Parathyroid adenoma (tissue), 2 donors: ENCODE measurements at regions not wholly inside any gene's neighbourhood (a gene's known extent, or its start where the extent isn't known, plus 50 kb on each side); places are given as distances from the start of the nearest gene placed in this dataset.

Experiments used
- H2AFZ ChIP-seq: fragments of 300-600 bp; sonication (generic); one replicate; pipeline ENCODE4 v1.7.0; 2017; ENCODE audit warnings: antibody characterized with exemption, mild to moderate bottlenecking
- H3K27ac ChIP-seq: fragments of 300-600 bp; sonication (generic); one replicate; pipeline ENCODE4 v1.7.0; 2017
- H3K27me3 ChIP-seq: fragments of 300-600 bp; sonication (generic); one replicate; pipeline ENCODE4 v1.7.0; 2017; ENCODE audit warnings: low read length; ENCODE audit not compliant: control insufficient read depth, insufficient read depth
- H3K36me3 ChIP-seq: fragments of 300-600 bp; sonication (generic); one replicate; pipeline ENCODE4 v1.7.0; 2017; ENCODE audit warnings: low read length; ENCODE audit not compliant: control insufficient read depth, insufficient read depth
- H3K4me1 ChIP-seq: fragments of 300-600 bp; sonication (generic); one replicate; pipeline ENCODE4 v1.7.0; 2017; ENCODE audit warnings: control low read depth
- H3K4me2 ChIP-seq: fragments of 300-600 bp; sonication (generic); one replicate; pipeline ENCODE4 v1.7.0; 2017; ENCODE audit warnings: low read length
- H3K4me3 ChIP-seq: fragments of 300-600 bp; sonication (generic); one replicate; pipeline ENCODE4 v1.7.0; 2017; ENCODE audit warnings: low read depth, low read length
- H3K79me2 ChIP-seq: fragments of 300-600 bp; sonication (generic); one replicate; pipeline ENCODE4 v1.7.0; 2017; ENCODE audit warnings: control low read depth
- H3K9ac ChIP-seq: fragments of 300-600 bp; sonication (generic); one replicate; pipeline ENCODE4 v1.7.0; 2017; ENCODE audit warnings: mild to moderate bottlenecking
- H3K9me3 ChIP-seq: fragments of 300-600 bp; sonication (generic); one replicate; pipeline ENCODE4 v1.7.0; 2017; ENCODE audit warnings: low read length; ENCODE audit not compliant: control insufficient read depth
- CTCF ChIP-seq: fragments of 300-600 bp; sonication (generic); IDR thresholded peaks from one replicate; pipeline ENCODE4 v1.7.0; 2017; ENCODE audit warnings: antibody characterized with exemption, mild to moderate bottlenecking
- donor health status: primary hyperparathyroidism.

GRCh38 chr4:125115941-125116340 is 198.8 kb upstream of the FAT4 start:
- Histone ChIP-seq H3K4me1 (no peaks in the 10 kb centered on the region), H3K9ac (no peak overlapping the region), H3K9me3 (no peaks in the 10 kb centered on the region), H3K4me2 (no peak overlapping the region), H3K27ac (no peak overlapping the region), H3K36me3 (no peaks in the 10 kb centered on the region), H3K27me3 (no peaks in the 10 kb centered on the region), H3K4me3 (no peak overlapping the region), H3K79me2 (no peaks in the 10 kb centered on the region), H2AFZ (no peak overlapping the region)
- TF ChIP-seq CTCF: no peak

GRCh38 chr4:125115476-125115875 is 199.3 kb upstream of the FAT4 start:
- H3K9ac ChIP-seq: no peak overlapping the region
- TF ChIP-seq CTCF: no peak
- no peaks in the 10 kb centered on the region for H3K9me3 ChIP-seq

GRCh38 chr4:125112536-125112935 is 202.2 kb upstream of the FAT4 start:
- no peak for TF ChIP-seq CTCF
- H3K4me1 ChIP-seq: no peaks in the 10 kb centered on the region

More at GRCh38 chr4:125115476-125115875, 199.3 kb upstream of the FAT4 start:
- Histone ChIP-seq H2AFZ (no peak overlapping the region), H3K4me2 (no peak overlapping the region), H3K4me3 (no peak overlapping the region), H3K27ac (no peak overlapping the region), H3K4me1 (no peaks in the 10 kb centered on the region), H3K27me3 (no peaks in the 10 kb centered on the region), H3K79me2 (no peaks in the 10 kb centered on the region), H3K36me3 (no peaks in the 10 kb centered on the region)

GRCh38 chr4:125111323-125111722 is 203.4 kb upstream of the FAT4 start:
- H3K27me3 ChIP-seq: no peaks in the 10 kb centered on the region
- H3K4me2 ChIP-seq: no peak overlapping the region
- H3K36me3 ChIP-seq: no peaks in the 10 kb centered on the region
- H2AFZ ChIP-seq: no peak overlapping the region
- no peaks in the 10 kb centered on the region for H3K9me3 ChIP-seq
- no peaks in the 10 kb centered on the region for H3K4me1 ChIP-seq
- no peak overlapping the region for H3K4me3 ChIP-seq
- no peak overlapping the region for H3K27ac ChIP-seq
- no peak for TF ChIP-seq CTCF
- no peak overlapping the region for H3K9ac ChIP-seq
- no peaks in the 10 kb centered on the region for H3K79me2 ChIP-seq

More at GRCh38 chr4:125112536-125112935, 202.2 kb upstream of the FAT4 start:
- H3K9me3 ChIP-seq: no peaks in the 10 kb centered on the region
- H3K27me3 ChIP-seq: no peaks in the 10 kb centered on the region
- H3K36me3 ChIP-seq: no peaks in the 10 kb centered on the region
- no peak overlapping the region for H3K4me2 ChIP-seq
- no peaks in the 10 kb centered on the region for H3K79me2 ChIP-seq
- no peak overlapping the region for H3K4me3 ChIP-seq
- no peak overlapping the region for H2AFZ ChIP-seq
- H3K9ac ChIP-seq: no peak overlapping the region
- no peak overlapping the region for H3K27ac ChIP-seq

GRCh38 chr4:125105561-125105960 is 209.2 kb upstream of the FAT4 start:
- H3K4me3 ChIP-seq: no peak overlapping the region
- no peaks in the 10 kb centered on the region for H3K36me3 ChIP-seq
- no peaks in the 10 kb centered on the region for H3K79me2 ChIP-seq
- no peak overlapping the region for H2AFZ ChIP-seq
- no peak overlapping the region for H3K9ac ChIP-seq
- no peak overlapping the region for H3K27ac ChIP-seq
- no peak for TF ChIP-seq CTCF
- H3K4me1 ChIP-seq: no peaks in the 10 kb centered on the region
- H3K9me3 ChIP-seq: no peaks in the 10 kb centered on the region
- H3K27me3 ChIP-seq: no peaks in the 10 kb centered on the region
- H3K4me2 ChIP-seq: no peak overlapping the region
